ENCODE measurements at regions not wholly inside any gene's neighbourhood (a gene's known extent, or its start where the extent isn't known, plus 50 kb on each side); places are given as distances from the start of the nearest gene placed in this dataset.

GRCh38 chr1:87795615-87796337, 467.1 kb downstream of the LMO4 start:
- TF ChIP-seq, protein P1, sequence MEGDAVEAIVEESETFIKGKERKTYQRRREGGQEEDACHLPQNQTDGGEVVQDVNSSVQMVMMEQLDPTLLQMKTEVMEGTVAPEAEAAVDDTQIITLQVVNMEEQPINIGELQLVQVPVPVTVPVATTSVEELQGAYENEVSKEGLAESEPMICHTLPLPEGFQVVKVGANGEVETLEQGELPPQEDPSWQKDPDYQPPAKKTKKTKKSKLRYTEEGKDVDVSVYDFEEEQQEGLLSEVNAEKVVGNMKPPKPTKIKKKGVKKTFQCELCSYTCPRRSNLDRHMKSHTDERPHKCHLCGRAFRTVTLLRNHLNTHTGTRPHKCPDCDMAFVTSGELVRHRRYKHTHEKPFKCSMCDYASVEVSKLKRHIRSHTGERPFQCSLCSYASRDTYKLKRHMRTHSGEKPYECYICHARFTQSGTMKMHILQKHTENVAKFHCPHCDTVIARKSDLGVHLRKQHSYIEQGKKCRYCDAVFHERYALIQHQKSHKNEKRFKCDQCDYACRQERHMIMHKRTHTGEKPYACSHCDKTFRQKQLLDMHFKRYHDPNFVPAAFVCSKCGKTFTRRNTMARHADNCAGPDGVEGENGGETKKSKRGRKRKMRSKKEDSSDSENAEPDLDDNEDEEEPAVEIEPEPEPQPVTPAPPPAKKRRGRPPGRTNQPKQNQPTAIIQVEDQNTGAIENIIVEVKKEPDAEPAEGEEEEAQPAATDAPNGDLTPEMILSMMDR (conservative IDR thresholded peaks at IDR 0.05; ENCODE audit: low read depth, low read length), result no peak
- peak; percentile 57 for DNase-seq (ENCODE audit: low read depth)
- no peak overlapping the region for H3K4me3 ChIP-seq (ENCODE audit: low read depth, low read length)

DNA sequence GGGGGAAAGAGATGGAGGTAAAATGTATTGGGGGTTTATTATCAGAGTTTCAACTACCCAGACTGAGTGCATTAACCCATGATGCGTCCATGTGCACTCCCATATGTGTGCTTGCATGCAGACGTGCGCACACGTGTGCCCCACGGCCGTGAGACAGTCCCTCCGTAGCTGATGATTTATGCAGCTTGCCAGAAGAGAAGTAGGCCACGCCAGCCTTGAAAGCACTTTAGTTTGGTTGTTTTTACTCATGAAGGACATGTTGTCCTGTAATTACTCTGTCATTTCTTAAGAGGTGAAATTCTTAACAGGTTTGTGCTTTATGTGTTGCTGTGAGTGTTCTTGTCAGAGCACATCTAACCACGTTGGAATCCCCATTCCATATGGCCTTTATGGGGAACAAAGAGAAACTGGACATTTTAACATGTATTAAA, 467.8 kb downstream of the LMO4 start:
- TF ChIP-seq, protein P1 (conservative IDR thresholded peaks at IDR 0.05; ENCODE audit: low read depth, low read length), result no peak
- no peak overlapping the region for H3K4me3 ChIP-seq (ENCODE audit: low read depth, low read length)
- DNase-seq (ENCODE audit: low read depth), result no peak

- TF ChIP-seq, protein P1 (conservative IDR thresholded peaks at IDR 0.05; ENCODE audit: low read depth, low read length), result no peak
- H3K4me3 ChIP-seq (ENCODE audit: low read depth, low read length), result no peak overlapping the region
- DNase-seq (ENCODE audit: low read depth), result no peak
Observed at GRCh38 chr1:87799451-87799850, 470.8 kb downstream of the LMO4 start.

DNA sequence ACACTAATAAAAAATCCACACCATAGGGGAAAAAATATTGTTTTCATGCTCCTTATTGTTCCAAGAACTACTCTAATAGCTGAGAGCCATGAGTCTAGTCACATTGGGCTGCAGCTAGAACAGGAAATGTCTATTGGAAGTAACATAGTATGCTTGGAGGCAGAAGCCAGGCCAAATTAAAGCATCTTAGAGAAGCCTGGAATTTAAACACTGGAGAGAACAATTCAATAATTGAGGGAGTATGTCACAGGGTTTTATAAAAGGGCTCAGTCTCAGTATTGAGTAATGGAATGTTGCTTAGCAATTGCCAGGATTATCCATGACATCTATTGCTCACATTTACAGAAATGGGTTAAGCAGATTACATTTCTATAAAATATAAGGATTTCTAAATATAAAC, 471.3 kb downstream of the LMO4 start:
- TF ChIP-seq, protein P1 (conservative IDR thresholded peaks at IDR 0.05; ENCODE audit: low read depth, low read length), result no peak
- H3K4me3 ChIP-seq (ENCODE audit: low read depth, low read length), result no peak overlapping the region
- DNase-seq (ENCODE audit: low read depth), result no peak

- H3K4me3 ChIP-seq (ENCODE audit: low read depth, low read length), result no peak overlapping the region
- TF ChIP-seq, protein P1 (conservative IDR thresholded peaks at IDR 0.05; ENCODE audit: low read depth, low read length), result no peak
- DNase-seq (ENCODE audit: low read depth), result no peak
Observed at GRCh38 chr1:87803375-87803774, 474.7 kb downstream of the LMO4 start.

DNA sequence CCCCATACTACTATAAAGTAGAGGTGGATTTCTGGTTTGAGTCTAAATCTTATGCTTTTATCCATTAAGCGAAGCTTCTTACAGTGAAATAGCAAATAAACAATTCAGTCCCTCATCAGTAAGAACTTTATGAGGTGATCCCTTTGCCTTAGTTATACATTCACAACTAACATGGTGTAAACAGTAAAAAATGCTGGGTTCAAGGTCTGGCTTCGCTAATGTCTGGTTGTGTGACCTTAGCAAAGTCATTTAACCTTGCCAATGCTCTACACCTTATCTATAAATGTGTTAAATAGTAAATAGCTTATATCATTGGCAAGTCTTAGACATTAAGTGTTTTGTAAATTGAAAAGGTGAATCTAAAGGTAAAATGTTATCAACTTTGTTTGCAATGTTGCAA, 475.4 kb downstream of the LMO4 start:
- no peak overlapping the region for H3K4me3 ChIP-seq (ENCODE audit: low read depth, low read length)
- TF ChIP-seq, protein P1 (conservative IDR thresholded peaks at IDR 0.05; ENCODE audit: low read depth, low read length), result no peak
- DNase-seq (ENCODE audit: low read depth), result no peak
